Effector memory CD4-positive, alpha-beta T cell (primary cell): ENCODE measurements at regions not wholly inside any gene's neighbourhood (a gene's known extent, or its start where the extent isn't known, plus 50 kb on each side); places are given as distances from the start of the nearest gene placed in this dataset.

ENCODE experiments used
- DNase-seq, 3 donors: peaks; one replicate each; pipeline ENCODE4 v3.0.0-alpha.2; 2020
- H3K27ac ChIP-seq: 2 replicates; pipeline ENCODE4 v1.7.0; 2013; ENCODE audit warnings: mild to moderate bottlenecking, low read length, moderate library complexity; ENCODE audit not compliant: insufficient read depth, poor library complexity, severe bottlenecking
- H3K27me3 ChIP-seq: replicated peaks from 2 replicates; pipeline ENCODE4 v1.7.0; 2013; ENCODE audit warnings: mild to moderate bottlenecking, low read length; ENCODE audit not compliant: insufficient read depth, control insufficient read depth, poor library complexity, severe bottlenecking
- H3K36me3 ChIP-seq: 2 replicates; pipeline ENCODE4 v1.7.0; 2013; ENCODE audit warnings: mild to moderate bottlenecking, low read length, moderate library complexity; ENCODE audit not compliant: control insufficient read depth, insufficient read depth
- H3K4me1 ChIP-seq: 2 replicates; pipeline ENCODE4 v1.7.0; 2013; ENCODE audit warnings: low read length, mild to moderate bottlenecking; ENCODE audit not compliant: control insufficient read depth, insufficient read depth, poor library complexity, severe bottlenecking
- H3K4me3 ChIP-seq: 2 replicates; pipeline ENCODE4 v1.7.0; 2013; ENCODE audit warnings: low read length, low read depth, mild to moderate bottlenecking; ENCODE audit not compliant: insufficient read depth, poor library complexity, severe bottlenecking
- H3K9me3 ChIP-seq: 2 replicates; pipeline ENCODE4 v1.7.0; 2013; ENCODE audit warnings: mild to moderate bottlenecking, low read length, moderate library complexity; ENCODE audit not compliant: control insufficient read depth

- Histone ChIP-seq H3K27ac (no peak overlapping the region), H3K27me3 (no peaks in the 10 kb centered on the region), H3K36me3 (no peaks in the 10 kb centered on the region), H3K4me1 (no peaks in the 10 kb centered on the region), H3K4me3 (no peak overlapping the region), H3K9me3 (no peaks in the 10 kb centered on the region)
- DNase-seq, result no peak
Measured at GRCh38 chr18:51639541-51639940, 442.1 kb upstream of the MEX3C start.

DNA sequence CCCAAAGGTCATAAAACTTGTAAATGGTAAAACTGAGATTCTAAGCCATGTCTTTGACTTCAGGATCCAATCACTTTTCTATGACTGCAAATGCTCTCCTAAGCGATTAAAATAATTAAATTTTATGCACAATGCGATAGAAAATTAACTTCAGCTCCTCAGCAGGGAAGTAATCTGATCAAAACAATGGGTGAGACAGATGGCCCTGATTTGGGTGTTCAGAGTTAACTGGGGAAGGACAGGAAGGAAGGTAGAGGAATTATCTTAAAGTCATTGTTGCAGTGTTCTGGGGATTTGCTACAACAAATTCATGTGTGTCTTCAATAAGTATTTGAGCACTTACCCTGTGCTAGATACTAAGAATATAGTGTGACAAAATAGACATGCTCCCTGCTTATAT lies 446.0 kb upstream of the MEX3C start:
- no peaks in the 10 kb centered on the region for H3K27me3 ChIP-seq
- H3K27ac ChIP-seq, result no peak overlapping the region
- no peak overlapping the region for H3K4me3 ChIP-seq
- no peak for DNase-seq
- no peaks in the 10 kb centered on the region for H3K4me1 ChIP-seq
- H3K36me3 ChIP-seq, result no peaks in the 10 kb centered on the region
- no peaks in the 10 kb centered on the region for H3K9me3 ChIP-seq

DNA sequence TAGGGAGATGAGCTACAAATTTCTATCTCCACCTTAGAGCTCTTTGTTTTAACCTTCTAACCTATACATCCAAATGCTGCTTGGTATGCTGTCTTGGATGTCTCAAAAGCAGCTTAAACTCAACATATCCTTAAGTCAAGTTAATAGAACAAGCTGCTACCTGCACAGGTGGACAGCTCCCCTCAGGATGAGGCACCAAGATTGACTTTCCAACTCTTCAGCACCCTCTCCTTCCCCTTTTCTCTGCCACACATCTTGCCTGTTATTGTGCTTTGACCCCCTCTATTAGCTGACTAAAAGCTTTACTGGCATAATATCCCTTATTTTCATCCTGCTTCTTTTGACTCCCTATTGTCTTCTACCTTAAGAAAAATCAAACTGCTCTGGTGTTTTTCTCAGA lies 448.1 kb upstream of the MEX3C start:
- Histone ChIP-seq H3K36me3 (no peaks in the 10 kb centered on the region), H3K27ac (no peak overlapping the region), H3K4me3 (no peak overlapping the region), H3K4me1 (no peaks in the 10 kb centered on the region), H3K27me3 (no peaks in the 10 kb centered on the region), H3K9me3 (no peaks in the 10 kb centered on the region)
- no peak for DNase-seq

GRCh38 chr18:51647346-51647745 lies 449.9 kb upstream of the MEX3C start:
- H3K27me3 ChIP-seq, result no peaks in the 10 kb centered on the region
- no peak for DNase-seq
- H3K4me3 ChIP-seq, result no peak overlapping the region
- no peaks in the 10 kb centered on the region for H3K9me3 ChIP-seq
- no peak overlapping the region for H3K27ac ChIP-seq
- H3K4me1 ChIP-seq, result no peaks in the 10 kb centered on the region
- no peaks in the 10 kb centered on the region for H3K36me3 ChIP-seq

DNA sequence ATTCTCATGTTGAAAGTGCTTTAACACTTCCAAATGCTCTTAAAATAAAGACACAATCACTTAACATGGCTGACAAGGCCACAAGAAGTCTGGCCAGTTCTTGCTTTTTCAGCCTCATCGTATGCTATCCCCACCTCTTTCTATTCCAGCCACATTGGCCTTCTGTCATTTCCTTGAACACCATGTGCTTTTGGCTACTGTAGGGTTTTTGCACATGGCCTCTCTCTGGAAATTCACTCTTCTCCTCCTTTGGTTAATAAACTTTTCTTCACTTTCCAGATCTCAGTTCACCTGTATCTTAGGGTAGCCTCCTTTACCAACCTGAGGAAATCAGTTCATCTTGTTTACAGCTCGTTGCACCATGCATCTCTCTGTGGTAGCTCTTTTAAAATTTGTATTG lies 450.5 kb upstream of the MEX3C start:
- H3K4me1 ChIP-seq, result no peaks in the 10 kb centered on the region
- no peak for DNase-seq

DNA sequence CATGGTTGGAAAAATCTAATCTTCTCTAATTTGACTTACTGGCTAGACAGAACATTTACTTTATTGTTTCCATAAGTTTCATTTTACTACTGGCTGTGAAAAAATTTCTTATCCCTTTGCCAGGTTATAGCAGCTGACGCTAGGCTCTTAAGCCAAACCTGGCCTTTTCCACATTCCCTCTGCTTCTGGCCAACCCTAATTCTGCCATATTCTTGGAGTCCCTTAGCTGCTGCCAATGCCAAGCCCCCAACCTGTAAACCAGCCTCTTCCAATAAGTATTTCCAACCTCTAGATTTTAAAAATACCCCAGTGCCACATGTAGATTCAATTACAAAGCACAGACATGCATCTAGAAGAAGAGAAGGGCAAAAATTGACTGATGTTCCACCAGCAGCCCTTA lies 452.3 kb upstream of the MEX3C start:
- H3K4me1 ChIP-seq, result no peaks in the 10 kb centered on the region

More for the DNA sequence above, 450.5 kb upstream of the MEX3C start:
- Histone ChIP-seq H3K27me3 (no peaks in the 10 kb centered on the region), H3K27ac (no peak overlapping the region), H3K9me3 (no peaks in the 10 kb centered on the region), H3K4me3 (no peak overlapping the region), H3K36me3 (no peaks in the 10 kb centered on the region)

GRCh38 chr18:51651761-51652160 lies 454.3 kb upstream of the MEX3C start:
- Histone ChIP-seq H3K9me3 (no peaks in the 10 kb centered on the region), H3K27ac (no peak overlapping the region), H3K36me3 (no peaks in the 10 kb centered on the region), H3K4me3 (no peak overlapping the region), H3K4me1 (no peaks in the 10 kb centered on the region), H3K27me3 (no peaks in the 10 kb centered on the region)
- no peak for DNase-seq

More for the DNA sequence above, 452.3 kb upstream of the MEX3C start:
- Histone ChIP-seq H3K36me3 (no peaks in the 10 kb centered on the region), H3K27me3 (no peaks in the 10 kb centered on the region), H3K9me3 (no peaks in the 10 kb centered on the region), H3K27ac (no peak overlapping the region), H3K4me3 (no peak overlapping the region)
- no peak for DNase-seq

DNA sequence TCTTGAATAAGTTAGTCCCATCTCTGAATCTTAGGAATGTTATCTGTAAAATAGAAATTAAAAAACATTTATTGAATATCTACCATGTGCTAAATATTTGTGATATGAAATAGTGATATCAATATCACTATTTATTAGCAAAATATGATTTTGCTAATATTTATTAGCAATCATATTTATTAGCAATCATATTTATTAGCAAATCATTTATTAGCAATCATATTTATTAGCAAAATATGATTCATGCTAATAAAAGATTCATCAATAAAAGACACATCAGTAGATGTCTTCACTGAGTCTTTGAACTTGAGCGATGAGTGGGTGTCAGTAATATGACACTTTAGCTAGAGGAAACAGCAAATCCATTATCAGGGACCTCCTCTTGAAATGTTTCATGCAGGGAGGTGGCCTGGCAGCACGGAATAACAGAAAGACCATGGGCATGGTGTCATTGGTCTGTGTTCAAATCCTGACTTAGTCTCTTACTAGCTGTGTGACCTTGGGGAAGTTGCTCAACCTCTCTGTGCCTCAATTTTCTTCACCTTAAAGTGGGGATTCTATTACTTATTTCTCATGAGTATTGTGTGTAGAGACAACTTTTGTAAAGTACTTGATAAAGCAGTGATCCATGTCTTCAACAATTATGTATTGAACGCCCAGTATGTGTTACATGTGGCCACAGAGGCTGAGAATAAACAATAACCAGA lies 456.2 kb upstream of the MEX3C start:
- no peaks in the 10 kb centered on the region for H3K9me3 ChIP-seq
- H3K4me1 ChIP-seq, result no peaks in the 10 kb centered on the region
- no peak overlapping the region for H3K4me3 ChIP-seq
- H3K27ac ChIP-seq, result no peak overlapping the region
- DNase-seq, result no peak
- H3K27me3 ChIP-seq, result no peaks in the 10 kb centered on the region
- H3K36me3 ChIP-seq, result no peaks in the 10 kb centered on the region

- Histone ChIP-seq H3K27me3 (no peaks in the 10 kb centered on the region), H3K27ac (no peak overlapping the region)
- no peak for DNase-seq
Measured at GRCh38 chr18:51654488-51655326, 457.2 kb upstream of the MEX3C start.

DNA sequence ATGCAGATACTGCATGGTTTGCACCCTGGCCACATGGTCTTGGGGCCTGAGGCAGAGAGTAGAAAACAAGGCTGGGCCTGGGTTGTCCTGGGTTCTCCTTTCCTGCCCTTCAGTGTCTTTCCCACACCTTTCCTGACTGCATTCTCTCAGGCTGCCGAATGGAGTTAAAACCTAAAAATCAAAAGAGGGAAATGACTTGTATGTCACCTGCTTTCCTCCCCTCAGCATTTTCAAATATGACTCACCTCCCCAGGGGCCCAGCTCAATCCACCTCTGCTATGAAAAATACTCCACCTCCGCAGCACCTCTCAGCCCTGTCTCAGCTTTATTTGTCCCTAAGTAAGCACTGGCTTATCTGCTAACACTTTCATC lies 457.8 kb upstream of the MEX3C start:
- no peak overlapping the region for H3K27ac ChIP-seq
- DNase-seq, result no peak
- H3K4me1 ChIP-seq, result no peaks in the 10 kb centered on the region
- H3K36me3 ChIP-seq, result no peaks in the 10 kb centered on the region
- no peak overlapping the region for H3K4me3 ChIP-seq
- no peaks in the 10 kb centered on the region for H3K27me3 ChIP-seq
- no peaks in the 10 kb centered on the region for H3K9me3 ChIP-seq

More at GRCh38 chr18:51654488-51655326, 457.2 kb upstream of the MEX3C start:
- H3K4me1 ChIP-seq, result no peaks in the 10 kb centered on the region
- H3K9me3 ChIP-seq, result no peaks in the 10 kb centered on the region
- no peak overlapping the region for H3K4me3 ChIP-seq
- H3K36me3 ChIP-seq, result no peaks in the 10 kb centered on the region
